NCI-H146 treated with DMSO at 0.1 percent for 48 hours (cell line): ENCODE measurements at regions not wholly inside any gene's neighbourhood (a gene's known extent, or its start where the extent isn't known, plus 50 kb on each side); places are given as distances from the start of the nearest gene placed in this dataset.
A peak's percentile ranks its signal among the peaks of the same experiment; 100 is the strongest.

ENCODE experiments used
- DNase-seq: peaks from one replicate; lab custom pipeline; 2025; ENCODE audit not compliant: unreplicated experiment; lab: John Stamatoyannopoulos, UW

DNA sequence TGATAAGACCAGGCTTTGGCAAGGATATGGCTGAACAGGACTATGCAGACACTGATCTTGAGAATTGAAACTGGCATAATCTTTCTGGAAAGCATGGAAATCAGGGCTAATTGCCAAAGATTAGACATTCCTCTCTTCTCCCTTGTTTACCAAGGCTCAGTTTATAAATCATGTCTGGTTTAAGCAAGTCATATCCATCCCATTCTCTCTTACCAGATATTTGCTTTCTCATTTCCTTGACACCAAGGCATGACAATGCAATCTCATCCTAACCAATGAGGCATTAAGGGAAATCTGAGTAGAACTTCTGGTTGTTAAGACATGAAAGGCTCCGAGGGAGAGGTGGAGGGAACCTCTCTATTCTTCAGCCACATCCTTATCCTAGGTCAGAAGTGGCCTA lies 110.3 kb upstream of the CEP85L start:
- no peak for DNase-seq

DNA sequence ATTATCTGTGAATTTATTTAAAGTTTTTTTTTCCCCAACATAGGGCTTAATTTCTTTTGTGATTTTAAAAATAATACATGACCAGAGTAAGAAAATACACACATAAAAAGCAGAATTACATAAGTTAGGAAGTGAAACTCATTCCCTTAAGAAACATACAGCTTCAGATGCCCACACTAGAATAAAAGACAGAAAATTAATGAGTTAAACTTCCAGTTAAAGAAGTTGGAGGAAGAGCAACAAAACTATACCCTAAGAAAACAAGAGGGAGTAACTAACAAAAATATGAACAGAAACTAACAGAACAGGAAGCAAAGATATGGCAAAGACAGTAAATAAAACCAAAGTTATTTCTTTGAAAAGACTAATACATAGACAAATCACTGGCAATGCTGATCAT lies 107.6 kb upstream of the CEP85L start:
- no peak for DNase-seq

DNA sequence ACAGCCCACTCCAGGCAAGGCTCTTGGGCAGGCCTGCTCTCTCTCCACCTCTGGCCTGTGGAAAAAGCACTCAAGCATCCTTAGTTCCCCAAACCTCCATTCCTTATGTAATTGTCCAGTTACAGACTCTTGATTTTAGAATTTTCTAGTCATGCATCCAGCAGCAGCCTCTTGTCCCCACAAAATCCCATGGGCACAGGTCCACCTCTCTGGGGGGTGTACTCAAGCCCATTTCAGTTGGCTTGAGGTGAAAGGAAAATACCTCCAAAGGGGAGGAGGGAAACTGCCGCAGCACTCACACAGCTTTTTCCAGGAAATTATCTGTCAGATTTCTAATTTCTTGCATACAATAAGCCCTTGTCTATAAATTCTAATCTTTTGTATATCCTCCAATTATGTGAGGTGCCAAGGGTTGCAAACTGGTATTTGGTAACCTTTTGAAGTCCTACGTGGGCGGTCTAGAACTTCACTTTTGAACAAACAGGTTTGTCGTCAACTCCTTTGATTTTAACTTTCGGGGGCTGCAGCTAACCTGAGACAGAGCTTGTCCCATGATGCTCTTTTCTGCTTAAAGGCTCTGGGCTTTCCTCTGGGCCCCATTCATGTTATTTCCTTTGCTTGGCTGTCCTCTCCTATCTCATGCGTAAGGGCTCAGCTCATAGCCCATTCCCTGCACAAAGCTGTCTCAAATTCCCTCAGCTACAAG lies 104.7 kb upstream of the CEP85L start:
- no peak for DNase-seq

DNA sequence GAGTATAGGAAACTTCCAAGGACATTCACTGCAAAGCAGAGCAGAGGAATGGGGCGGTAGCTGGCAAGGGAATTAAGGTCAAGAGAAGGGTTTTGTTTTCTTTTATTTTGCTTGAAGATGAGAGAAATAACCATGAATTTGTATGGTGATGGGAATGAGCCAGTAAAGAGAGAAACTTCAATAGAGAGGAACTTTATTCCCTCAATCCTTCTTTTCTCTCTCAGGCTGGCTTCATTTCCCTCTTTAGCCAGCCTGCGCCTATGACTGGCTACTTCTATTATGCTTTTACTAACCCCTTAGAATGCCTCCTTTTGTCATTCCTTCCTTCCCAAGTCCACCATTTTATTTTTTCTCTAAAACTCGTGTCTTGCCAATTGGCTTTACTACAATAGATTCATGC lies 101.4 kb upstream of the CEP85L start:
- no peak for DNase-seq

DNA sequence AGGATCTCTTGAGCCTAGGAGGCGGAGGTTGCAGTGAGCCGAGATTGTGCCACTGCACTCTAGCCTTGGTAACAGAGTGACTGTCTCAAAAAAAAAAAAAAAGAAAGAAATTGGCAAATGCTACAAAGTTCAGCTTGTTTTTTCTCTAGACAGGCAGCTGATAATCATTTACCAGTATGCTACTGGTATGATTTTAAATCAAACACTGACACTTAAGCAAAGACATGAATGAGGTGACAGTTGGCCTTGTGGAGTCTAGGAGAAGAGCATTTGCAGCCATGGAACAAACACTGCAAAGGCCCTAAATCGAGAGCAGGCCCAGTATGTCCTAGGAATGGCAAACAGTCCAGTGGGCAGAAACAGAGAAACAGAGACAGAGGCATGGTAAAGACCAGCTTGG lies 99.7 kb upstream of the CEP85L start:
- no peak for DNase-seq

DNA sequence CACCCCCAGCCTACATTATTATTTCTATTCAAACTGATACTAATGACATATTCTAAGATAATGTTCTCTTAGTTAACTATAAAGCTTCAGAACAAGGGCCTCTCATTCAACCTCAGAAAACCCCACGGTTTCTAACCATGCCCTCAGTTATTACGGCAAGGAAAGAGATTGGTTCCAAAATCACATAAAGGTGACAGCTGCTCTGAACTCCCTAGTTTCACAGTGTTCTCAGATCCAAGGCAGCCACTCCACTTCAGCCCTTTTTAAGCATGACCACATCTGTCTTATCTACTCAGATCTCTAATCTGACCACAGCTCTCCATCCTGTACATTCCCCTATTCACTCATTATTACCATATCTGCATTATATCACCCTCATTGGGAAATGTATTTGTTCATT lies 98.8 kb upstream of the CEP85L start:
- no peak for DNase-seq

DNA sequence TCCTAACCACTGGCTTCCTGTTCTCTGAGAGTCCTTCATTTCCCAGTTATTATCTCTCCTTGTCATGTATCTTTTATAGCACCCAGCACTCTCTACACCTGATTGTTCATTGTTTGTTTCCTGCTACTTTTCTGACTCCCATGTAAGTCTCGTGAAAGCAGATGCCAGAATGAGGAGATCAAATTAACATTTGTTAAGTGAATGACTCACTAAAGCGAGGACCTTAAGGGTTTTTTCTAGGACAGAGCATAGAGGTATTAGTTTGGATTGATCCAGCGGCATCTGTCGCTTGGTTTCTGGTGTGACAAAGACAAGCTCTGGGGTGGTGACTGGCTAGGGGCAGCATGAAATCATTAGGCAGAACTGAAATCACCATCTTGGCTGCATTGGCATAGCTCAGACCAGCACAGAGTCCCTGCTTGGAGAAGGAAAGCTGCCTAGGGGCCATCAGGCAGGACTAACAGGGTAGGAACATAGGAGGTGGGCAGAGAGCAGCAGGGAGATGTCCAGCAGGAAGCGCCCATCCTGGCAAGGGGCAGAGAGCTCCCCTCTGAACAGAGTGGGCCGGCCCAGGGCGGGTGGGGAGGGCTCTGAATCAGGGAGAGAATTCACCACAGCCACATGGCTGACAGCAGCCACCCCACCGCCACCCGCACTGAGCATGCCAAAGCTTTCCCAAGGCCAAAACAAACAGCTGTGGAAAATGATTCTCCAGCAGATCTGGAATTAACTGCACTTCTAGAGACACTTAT lies 97.1 kb upstream of the CEP85L start:
- peak; percentile 63 for DNase-seq

DNA sequence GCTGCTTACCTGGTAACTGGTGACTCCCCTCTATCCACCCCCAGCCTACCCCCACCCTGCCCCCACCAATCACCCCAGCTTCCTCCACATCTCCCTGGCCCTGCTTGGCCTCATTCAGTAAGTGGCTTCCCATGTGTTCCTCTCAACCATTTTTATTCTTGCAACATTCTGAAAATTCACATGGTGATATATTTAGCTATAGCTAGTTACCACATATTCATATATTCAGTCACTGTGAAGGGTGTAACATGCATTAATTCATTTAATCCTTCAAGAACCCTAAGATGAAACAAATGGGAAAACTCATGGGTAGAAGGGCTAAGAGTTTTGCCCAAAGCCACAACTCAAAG lies 95.4 kb upstream of the CEP85L start:
- DNase-seq, result no peak

DNA sequence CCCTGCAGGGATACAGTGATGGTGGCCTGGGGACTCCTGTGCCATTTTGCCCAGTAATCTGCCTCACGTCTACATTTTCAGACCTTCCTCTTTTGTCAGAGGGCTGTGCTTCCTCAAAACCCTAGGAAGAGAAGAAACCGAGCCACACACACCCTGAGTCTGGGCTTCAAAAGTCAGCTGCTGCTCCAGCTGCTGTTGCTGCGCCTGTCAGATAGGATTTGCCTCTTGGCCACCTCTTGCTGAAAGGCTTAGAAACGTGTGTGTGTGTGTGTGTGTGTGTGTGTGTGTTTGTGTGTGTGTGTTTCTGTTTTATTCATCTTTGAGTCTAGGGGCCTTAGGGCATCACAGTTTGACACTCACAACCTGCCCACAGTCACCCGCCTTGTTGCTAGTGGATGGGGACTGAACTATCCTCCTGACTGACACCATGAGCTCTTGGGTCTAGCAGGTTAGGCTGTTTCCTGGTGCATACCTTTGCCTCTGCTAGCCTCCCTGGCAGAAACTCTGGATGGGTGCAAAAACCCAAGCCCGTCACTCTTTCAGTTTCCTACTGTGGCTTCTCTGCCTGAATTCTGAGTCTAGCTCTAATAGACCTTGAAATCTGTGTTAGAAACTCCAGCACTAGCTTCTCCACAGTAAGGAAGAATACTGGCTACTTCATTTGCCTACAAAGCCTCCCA lies 94.9 kb upstream of the CEP85L start:
- no peak for DNase-seq

DNA sequence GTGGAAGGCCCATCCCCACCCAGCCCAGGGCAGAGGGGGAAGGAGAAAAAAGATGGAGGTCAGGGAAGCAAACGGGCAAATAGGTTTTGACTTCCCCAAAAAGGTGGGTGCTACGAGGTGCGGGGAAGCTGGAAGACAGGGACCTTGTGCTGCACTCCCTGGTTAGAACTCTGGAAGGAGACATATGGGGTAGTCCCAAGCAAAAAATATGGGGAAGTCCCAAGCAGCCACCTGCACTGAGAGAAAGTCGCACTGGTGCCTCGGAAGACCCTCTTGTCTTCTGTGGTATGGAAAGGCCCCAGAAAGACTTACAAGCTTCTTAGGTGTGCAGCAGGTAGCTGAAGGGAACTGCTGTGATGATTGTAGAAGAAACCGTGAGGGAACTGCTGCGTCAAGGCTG lies 93.8 kb upstream of the CEP85L start:
- DNase-seq, result no peak

DNA sequence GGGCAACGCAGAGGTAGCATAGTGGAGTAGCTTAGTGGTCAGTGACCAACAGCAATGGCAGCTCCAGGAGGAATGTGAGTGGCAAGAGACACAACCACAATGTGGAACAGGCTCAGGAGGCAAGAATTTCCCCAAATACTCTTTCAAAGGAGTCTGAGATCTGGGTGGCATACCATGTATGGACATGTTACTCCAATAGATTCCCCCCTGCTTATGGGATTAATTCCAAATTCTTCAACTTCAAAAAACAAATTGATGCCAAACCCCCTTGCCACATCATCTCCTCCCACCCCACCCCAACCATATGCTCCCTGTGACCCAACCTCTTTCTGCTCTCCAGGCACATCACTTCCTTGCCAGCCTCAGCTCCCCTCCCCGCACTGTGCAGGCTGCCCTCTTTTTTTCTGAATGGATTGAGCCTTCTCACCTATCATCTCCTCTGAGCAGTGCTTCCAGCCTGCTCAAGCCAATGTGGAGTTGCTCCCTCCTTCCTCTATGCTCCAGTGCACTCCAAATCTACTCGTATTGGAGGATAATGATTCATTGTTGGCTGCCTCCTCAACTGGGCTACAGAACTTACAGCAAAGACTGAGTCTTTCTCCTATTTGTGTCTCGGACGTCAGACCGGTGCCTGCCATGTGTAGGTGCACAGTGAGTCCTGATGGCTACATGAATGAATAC lies 93.0 kb upstream of the CEP85L start:
- no peak for DNase-seq

DNA sequence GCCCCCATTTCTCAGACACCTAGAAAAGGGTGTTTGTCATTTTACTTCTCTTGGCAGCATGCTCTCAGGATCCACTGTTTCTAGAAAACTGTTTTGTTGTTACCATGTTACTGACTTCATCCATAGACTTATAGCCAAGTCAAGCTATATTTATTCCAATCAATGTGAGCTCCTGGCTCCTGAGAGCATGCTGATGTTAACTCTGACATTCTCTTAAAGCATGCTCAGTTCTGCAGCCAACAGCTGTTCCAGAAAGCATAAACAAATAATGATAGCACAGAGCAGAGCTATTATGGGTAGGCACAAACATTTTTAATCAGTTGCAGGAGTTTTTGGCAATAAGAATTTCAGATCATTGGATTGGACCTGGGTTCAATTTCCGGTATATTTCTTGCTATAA lies 92.4 kb upstream of the CEP85L start:
- no peak for DNase-seq

DNA sequence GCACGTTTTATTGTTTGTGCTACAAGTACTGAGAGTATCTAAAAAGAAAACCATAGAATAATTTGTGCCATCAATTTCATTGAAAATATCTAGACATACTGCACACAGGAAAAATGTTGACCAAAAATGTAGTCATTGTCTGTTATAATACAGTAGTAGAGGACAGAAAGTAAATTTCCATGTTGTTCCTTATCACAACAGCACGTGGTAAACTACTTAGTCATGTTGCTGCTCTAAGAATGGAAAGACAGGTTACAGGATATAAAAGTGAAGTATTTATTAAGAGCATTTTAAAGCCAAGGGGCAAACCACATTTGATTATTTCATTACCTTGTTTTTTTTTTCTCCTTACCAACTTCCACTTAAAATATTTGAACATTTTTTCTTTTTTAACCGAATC lies 89.0 kb upstream of the CEP85L start:
- DNase-seq, result no peak

DNA sequence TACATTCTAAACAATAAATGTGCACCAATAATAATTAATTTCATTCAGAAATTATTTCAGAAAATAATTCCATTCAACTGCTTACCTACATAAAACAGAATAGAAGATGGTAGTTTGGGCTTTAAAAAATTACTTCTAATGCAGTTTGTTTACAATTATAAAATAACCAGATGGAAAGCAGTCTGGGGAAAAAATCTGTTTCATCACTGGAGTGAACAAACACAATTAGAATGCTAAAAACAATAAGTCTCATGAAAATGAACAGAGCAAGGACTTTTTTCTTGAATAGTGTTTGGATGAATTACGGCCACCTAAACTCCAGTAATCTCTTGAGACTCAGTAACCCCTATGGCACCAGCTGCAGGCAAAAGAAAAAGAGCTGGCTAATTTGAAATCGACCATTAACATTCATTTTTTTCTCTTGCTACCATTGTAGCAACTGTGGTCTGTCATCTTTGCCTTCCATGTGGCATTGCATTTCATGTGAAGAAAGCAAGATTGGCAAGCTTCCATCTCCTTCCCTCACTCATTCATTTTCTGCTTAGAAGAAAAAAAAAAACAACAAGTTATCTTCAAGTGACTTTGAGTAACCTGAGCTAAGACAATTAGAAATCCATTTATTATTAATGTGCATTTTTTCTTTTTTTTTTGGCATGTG lies 88.4 kb upstream of the CEP85L start:
- DNase-seq, result no peak

DNA sequence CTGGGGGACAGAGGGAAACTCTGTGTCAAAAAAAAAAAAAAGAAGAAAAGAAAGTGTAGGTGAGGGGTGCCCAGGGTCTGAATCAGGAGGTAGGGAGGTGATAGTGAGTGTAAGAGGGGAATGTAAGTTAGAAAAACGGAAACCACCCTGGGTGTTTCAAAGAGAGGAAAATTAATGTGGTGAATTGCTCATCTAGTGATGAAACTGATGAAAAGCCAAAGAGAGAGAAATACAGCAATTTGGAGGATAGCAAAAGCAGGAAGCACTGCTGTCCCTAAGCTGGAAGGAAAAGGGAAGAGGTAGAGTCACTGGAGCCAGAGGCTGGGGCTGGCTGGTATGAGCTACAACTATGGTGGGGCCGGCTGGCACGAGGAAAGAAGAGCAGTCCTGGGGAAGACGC lies 85.0 kb upstream of the CEP85L start:
- no peak for DNase-seq

DNA sequence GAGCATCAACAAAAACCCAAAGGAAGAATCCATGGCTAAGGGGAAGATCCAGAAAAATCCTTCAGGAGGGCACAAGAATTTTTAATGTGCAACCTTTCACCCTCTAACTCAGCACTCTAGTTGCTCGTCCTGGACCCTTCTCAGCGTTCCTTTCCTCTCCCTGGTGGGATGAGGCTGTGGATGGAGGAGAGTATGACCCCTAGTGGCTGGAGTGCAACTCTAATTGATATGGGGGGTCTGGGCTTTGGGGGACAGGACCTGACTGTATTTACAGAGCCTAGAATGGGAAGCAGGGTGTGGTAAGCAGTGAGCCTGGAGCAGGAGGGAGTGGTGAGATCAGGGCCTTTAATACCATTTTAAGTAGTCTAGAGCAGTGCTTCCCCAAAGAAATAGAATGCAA lies 83.9 kb upstream of the CEP85L start:
- no peak for DNase-seq

DNA sequence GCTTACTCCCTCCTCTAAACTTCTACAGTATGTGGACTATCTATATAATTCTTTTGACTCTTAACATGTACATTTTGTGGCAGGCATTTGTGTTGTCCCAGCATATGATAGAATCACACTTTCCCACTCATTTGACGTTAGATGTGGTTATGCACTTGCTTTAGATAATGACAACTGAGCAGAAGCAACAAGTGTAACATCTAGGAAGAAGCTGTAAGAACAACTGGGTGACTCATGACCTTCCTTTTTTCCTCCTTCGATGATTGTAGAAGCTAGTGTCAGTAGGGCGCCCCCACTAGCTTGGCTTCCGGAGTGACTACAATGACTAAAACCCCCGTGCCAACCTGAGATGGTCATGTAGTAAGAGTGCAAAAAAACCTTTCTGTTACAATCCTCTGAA lies 74.6 kb upstream of the CEP85L start:
- no peak for DNase-seq

DNA sequence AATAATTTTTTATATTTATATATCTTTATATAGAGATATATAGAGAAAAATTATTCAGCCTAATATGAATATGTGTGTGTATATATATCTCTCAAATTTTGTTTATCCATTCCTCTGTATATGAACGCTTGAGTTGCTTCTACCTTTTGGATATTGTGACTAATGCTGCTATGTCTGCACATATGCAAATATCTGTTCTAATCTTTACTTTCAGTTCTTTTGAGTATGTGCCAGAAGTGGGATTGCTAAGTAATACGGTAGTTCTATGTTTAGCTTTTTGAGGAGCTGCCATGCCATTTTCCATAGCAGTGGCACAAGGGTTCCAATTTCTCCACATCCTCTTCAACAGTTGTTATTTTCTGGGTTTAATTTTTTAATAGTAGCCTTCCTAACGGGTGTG lies 72.8 kb upstream of the CEP85L start:
- no peak for DNase-seq

DNA sequence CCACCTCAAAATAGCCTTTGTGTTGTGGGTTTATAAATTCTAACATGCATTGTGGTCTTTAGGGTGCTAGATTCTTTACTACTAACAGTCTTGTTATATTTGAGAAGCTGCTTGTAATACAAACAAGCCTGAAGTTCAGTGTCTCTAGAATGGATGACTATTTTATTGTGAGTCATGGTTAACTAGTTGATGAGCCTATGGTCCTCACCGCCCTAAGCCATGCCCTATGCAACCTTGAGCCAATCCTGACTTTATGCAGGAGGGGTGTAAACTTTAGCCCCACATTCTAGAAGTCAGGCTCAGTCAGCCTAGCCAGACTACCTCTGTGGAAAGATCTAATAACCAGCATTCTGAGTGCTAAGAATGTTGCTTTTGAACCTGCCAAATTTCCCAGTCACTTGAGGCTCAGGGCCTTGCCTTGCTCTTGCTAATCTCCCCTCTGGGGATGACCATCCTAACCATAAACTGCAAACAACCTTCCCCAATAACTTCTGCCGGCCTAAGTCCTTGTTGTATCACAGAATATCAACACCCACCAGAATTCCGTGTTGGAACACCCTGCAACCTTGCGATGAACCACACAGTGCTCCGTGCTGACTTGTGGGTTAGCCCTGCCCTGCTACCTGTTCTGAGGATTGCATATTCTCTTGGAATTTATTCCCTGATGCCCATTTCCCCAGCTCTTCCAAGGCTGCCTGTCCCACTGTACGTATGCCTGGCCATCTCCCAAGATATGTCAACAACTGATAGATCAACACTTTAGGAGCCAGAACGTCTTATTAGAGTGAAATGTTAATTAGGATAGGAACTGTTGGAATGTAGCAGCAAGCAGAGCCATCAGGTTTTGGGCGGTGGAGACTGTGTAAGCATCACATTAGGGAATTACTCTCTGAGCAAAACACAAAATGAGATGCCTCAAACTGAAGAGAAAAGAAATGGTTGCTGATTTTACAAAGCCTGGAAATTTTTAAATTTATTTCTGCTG lies 71.7 kb upstream of the CEP85L start:
- no peak for DNase-seq

DNA sequence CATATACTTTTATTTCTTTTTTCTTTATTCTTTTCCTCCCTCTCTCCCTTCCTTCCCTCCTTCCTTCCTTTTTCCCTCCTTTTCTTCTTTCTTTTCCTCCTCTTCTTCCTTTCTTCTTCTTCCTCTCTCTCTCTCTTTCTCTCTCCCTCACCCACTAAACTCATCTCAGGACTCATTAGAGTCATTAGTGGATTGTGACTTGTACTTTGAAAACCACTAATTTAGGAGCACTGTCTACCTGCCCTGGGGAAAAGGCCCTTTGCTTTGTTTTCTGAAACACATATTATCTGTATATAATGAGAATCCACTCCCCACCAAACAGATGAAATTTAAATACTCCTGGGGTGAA lies 68.7 kb upstream of the CEP85L start:
- DNase-seq, result no peak
